ENCODE measurements at regions not wholly inside any gene's neighbourhood (a gene's known extent, or its start where the extent isn't known, plus 50 kb on each side); places are given as distances from the start of the nearest gene placed in this dataset.
"Not testable (repeated sequence)": the region's sequence is repeated elsewhere in the genome, so short reads cannot be mapped to it uniquely, and the experiment has no call there.

GRCh38 chr1:222415441-222415840 is 132.5 kb downstream of the HHIPL2 start:
- no peak for DNase-seq

- no peak for DNase-seq
Measured at GRCh38 chr1:222413991-222414549, 133.8 kb downstream of the HHIPL2 start.

- DNase-seq: no peak
Measured at GRCh38 chr1:222413436-222413835, 134.5 kb downstream of the HHIPL2 start.

- DNase-seq: no peak
Measured at GRCh38 chr1:222404710-222405109, 143.2 kb downstream of the HHIPL2 start.

GRCh38 chr1:222399197-222399596 is 148.7 kb downstream of the HHIPL2 start:
- no peak for DNase-seq

- no peak for DNase-seq
Measured at GRCh38 chr1:222394224-222394623, 153.7 kb downstream of the HHIPL2 start.

- DNase-seq: no peak
Measured at GRCh38 chr1:222392556-222392955, 155.3 kb downstream of the HHIPL2 start.

GRCh38 chr1:222390181-222390580 is 157.7 kb downstream of the HHIPL2 start:
- no peak for DNase-seq

- DNase-seq: no peak
Measured at GRCh38 chr1:222387007-222387814, 160.7 kb downstream of the HHIPL2 start.

GRCh38 chr1:222385955-222386354 is 161.9 kb downstream of the HHIPL2 start:
- no peak for DNase-seq

GRCh38 chr1:222385262-222385661 is 162.6 kb downstream of the HHIPL2 start:
- no peak for DNase-seq

- no peak for DNase-seq
Measured at GRCh38 chr1:222384531-222384930, 163.4 kb downstream of the HHIPL2 start.

GRCh38 chr1:222382171-222382570 is 165.7 kb downstream of the HHIPL2 start:
- no peak for DNase-seq

GRCh38 chr1:222377428-222378088 is 170.3 kb downstream of the HHIPL2 start:
- no peak for DNase-seq

- not testable (repeated sequence) for DNase-seq
Measured at GRCh38 chr1:222376791-222377190, 171.1 kb downstream of the HHIPL2 start.

GRCh38 chr1:222375701-222376100 is 172.2 kb downstream of the HHIPL2 start:
- DNase-seq: no peak

- no peak for DNase-seq
Measured at GRCh38 chr1:222373831-222374602, 173.9 kb downstream of the HHIPL2 start.

GRCh38 chr1:222373216-222373615 is 174.7 kb downstream of the HHIPL2 start:
- DNase-seq: no peak

GRCh38 chr1:222372221-222372620 is 175.7 kb downstream of the HHIPL2 start:
- no peak for DNase-seq

- no peak for DNase-seq
Measured at GRCh38 chr1:222370913-222371675, 176.8 kb downstream of the HHIPL2 start.

- DNase-seq: no peak
Measured at GRCh38 chr1:222370081-222370912, 177.6 kb downstream of the HHIPL2 start.

- no peak for DNase-seq
Measured at GRCh38 chr1:222369148-222369547, 178.8 kb downstream of the HHIPL2 start.

All from stimulated activated CD8-positive, alpha-beta memory T cell treated with anti-CD3 and anti-CD28 coated beads, Interleukin-4, amount 100 ng/mL, for 48 hours (primary cell).